GM12878 (cell line): ENCODE measurements at regions not wholly inside any gene's neighbourhood (a gene's known extent, or its start where the extent isn't known, plus 50 kb on each side); places are given as distances from the start of the nearest gene placed in this dataset.

Source experiments
- BHLHE40 ChIP-seq, 2 experiments: fragments of 450-650 bp in 1 of 2; IDR thresholded peaks; 2 replicates each; pipeline ENCODE4 v1.6.1; 2011 to 2017; ENCODE audit warnings: low read depth in 2 of 2, borderline replicate concordance in 1 of 2, improper control_type of control experiment in 1 of 2, low read length in 1 of 2, mild to moderate bottlenecking in 1 of 2
- BRCA1 ChIP-seq: IDR thresholded peaks from 2 replicates; pipeline ENCODE4 v1.6.1; 2011; ENCODE audit warnings: low read depth, low read length, improper control_type of control experiment
- CBFB ChIP-seq: IDR thresholded peaks from 2 replicates; pipeline ENCODE4 v1.6.1; 2016; ENCODE audit warnings: antibody characterized with exemption, low read depth
- CHD1 ChIP-seq: IDR thresholded peaks from 2 replicates; pipeline ENCODE4 v1.6.1; 2012; ENCODE audit warnings: low read depth, low read length, improper control_type of control experiment
- CTCF ChIP-seq, 3 experiments: IDR thresholded peaks in 2 of 3; conservative IDR thresholded peaks in 1 of 3; 2 replicates each; pipeline ENCODE4 v1.5.1; 2011; ENCODE audit warnings: low read depth in 3 of 3, low read length in 3 of 3, mild to moderate bottlenecking in 3 of 3, control low read depth in 2 of 3, moderate library complexity in 2 of 3, inconsistent platforms in 1 of 3, mixed read lengths in 1 of 3; ENCODE audit not compliant: control insufficient read depth in 2 of 3, insufficient read depth in 1 of 3; ENCODE audit errors: extremely low read depth in 1 of 3
- EGR1 ChIP-seq, 2 experiments: IDR thresholded peaks; 1 replicate in 1 of 2; 2 replicates in 1 of 2; pipeline ENCODE4 v1.6.1; 2011 to 2012; ENCODE audit warnings: low read depth in 2 of 2, low read length in 2 of 2, borderline replicate concordance in 1 of 2, mild to moderate bottlenecking in 1 of 2, moderate library complexity in 1 of 2
- HCFC1 ChIP-seq: fragments of 150-350 bp; IDR thresholded peaks from 2 replicates; pipeline ENCODE4 v1.6.1; 2014; ENCODE audit warnings: low read length
- HDAC6 ChIP-seq: fragments of 200-600 bp; sonication (generic); IDR thresholded peaks from one replicate; pipeline ENCODE4 v1.8.0; 2017; ENCODE audit warnings: antibody characterized with exemption; ENCODE audit not compliant: unreplicated experiment
- LARP7 ChIP-seq: fragments of 450-650 bp; IDR thresholded peaks from 2 replicates; pipeline ENCODE4 v1.6.1; 2017; ENCODE audit warnings: mild to moderate bottlenecking
- NFIC ChIP-seq: IDR thresholded peaks from 2 replicates; pipeline ENCODE4 v1.6.1; 2012; ENCODE audit warnings: low read depth, mild to moderate bottlenecking, inconsistent platforms, low read length, moderate library complexity
- POLR2AphosphoS5 ChIP-seq: IDR thresholded peaks from 2 replicates; pipeline ENCODE4 v1.6.1; 2011; ENCODE audit warnings: mild to moderate bottlenecking, low read length, inconsistent platforms
- RELA ChIP-seq: fragments of 450-650 bp; IDR thresholded peaks from 2 replicates; pipeline ENCODE4 v1.8.0; 2014; ENCODE audit warnings: borderline replicate concordance; ENCODE audit not compliant: partially characterized antibody
- REST ChIP-seq: IDR thresholded peaks from 2 replicates; pipeline ENCODE4 v1.6.1; 2012; ENCODE audit warnings: mild to moderate bottlenecking, low read depth, low read length
- RUNX3 ChIP-seq: IDR thresholded peaks from 2 replicates; pipeline ENCODE4 v1.6.1; 2012; ENCODE audit warnings: low read length, inconsistent platforms
- ZBTB40 ChIP-seq: fragments of 450-650 bp; IDR thresholded peaks from 2 replicates; pipeline ENCODE4 v1.6.1; 2016; ENCODE audit warnings: mild to moderate bottlenecking, moderate library complexity, borderline replicate concordance
- TF ChIP-seq, protein P1 (sequence below): IDR thresholded peaks from 2 replicates; pipeline ENCODE4 v1.6.1; 2012; ENCODE audit warnings: low read length, inconsistent platforms

- TF ChIP-seq ZBTB40 (no peak), REST (no peak), RUNX3 (no peak; the same call in 1 of the 2 replicates), CBFB (no peak), CHD1 (no peak), LARP7 (no peak), BRCA1 (no peak), CTCF (IDR thresholded peaks at IDR 0.05 in 2 of 3, conservative IDR thresholded peaks at IDR 0.05 in 1 of 3; ENCODE audit: control insufficient read depth in 2 of 3, extremely low read depth in 1 of 3, insufficient read depth in 1 of 3, low read depth in 3 of 3, low read length in 3 of 3) (no peak), HDAC6 (no peak), RELA (no peak), BHLHE40 (IDR thresholded peaks at IDR 0.05; ENCODE audit: borderline replicate concordance in 1 of 2, low read depth in 2 of 2, low read length in 1 of 2) (no peak), HCFC1 (no peak), EGR1 (IDR thresholded peaks at IDR 0.05; ENCODE audit: borderline replicate concordance in 1 of 2, low read depth in 2 of 2, low read length in 2 of 2) (no peak), NFIC (no peak), POLR2AphosphoS5 (no peak)
- TF ChIP-seq, protein P1, sequence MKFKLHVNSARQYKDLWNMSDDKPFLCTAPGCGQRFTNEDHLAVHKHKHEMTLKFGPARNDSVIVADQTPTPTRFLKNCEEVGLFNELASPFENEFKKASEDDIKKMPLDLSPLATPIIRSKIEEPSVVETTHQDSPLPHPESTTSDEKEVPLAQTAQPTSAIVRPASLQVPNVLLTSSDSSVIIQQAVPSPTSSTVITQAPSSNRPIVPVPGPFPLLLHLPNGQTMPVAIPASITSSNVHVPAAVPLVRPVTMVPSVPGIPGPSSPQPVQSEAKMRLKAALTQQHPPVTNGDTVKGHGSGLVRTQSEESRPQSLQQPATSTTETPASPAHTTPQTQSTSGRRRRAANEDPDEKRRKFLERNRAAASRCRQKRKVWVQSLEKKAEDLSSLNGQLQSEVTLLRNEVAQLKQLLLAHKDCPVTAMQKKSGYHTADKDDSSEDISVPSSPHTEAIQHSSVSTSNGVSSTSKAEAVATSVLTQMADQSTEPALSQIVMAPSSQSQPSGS, result no peak
- TF ChIP-seq, all 136 proteins: peak for 0
Measured at GRCh38 chr11:35878741-35879140, 65.1 kb upstream of the LDLRAD3 start (continued).
